ENCODE measurements at regions not wholly inside any gene's neighbourhood (a gene's known extent, or its start where the extent isn't known, plus 50 kb on each side); places are given as distances from the start of the nearest gene placed in this dataset.
"Not testable (repeated sequence)": the region's sequence is repeated elsewhere in the genome, so short reads cannot be mapped to it uniquely, and the experiment has no call there.

DNA sequence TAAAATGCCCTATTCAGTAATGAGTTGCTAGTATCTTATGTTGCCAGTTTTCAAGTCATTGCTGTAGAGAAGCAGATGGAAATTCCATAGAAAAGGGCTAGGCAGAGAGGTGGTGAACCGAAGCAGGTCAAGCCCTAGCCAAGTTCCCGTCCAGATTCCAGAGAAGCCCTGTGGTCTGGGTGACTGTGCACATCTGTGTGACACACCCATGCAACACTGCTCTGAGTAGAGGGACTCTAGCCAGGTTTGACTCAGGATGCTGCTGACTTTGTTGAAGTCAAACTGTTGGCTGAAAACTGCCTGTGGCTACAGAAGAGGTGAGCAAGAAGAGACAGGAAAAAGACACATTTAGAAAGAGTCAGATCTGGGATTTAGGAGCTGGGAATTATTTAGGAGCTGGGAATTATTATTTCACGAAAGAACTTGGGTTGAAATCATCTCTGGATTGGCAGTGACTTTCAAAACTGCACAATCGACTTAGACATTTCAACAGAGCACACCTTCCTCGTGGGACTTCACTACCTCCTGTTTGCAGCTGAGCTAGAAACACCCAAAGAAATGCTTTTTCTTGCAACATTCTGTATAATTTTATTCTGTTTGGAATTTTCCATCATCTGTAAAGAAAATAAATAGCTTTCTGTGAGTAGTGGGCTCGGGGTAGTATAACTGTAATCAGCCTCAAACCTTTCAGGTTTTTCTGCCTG is 149.1 kb upstream of the PRKCQ start:
- DNase-seq (ENCODE audit: low read depth): no peak

GRCh38 chr10:6726924-6727323 is 146.8 kb upstream of the PRKCQ start:
- DNase-seq (ENCODE audit: low read depth): no peak

DNA sequence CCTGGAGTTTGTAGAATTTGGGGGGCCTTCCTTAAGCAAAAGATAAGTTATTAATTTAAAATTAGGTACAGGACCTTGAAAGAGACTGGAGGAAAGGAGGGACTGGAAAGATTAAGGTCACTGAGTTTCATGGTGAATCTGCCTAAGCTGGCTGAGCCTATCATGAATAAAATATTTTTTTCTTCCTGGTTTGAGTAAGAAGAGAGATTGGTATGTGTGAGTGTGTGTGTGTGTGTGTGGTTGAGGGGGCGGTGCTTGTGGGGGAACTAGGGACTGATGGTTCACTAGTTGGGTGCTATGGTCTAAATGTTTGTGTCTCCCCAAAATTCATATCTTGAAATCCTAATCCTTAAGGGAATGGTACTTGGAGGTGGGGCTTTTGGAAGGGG is 142.5 kb upstream of the PRKCQ start:
- no peak for DNase-seq (ENCODE audit: low read depth)

- DNase-seq (ENCODE audit: low read depth): no peak
Observed at GRCh38 chr10:6721964-6722615, 142.0 kb upstream of the PRKCQ start.

GRCh38 chr10:6721480-6721879 is 141.4 kb upstream of the PRKCQ start:
- no peak for DNase-seq (ENCODE audit: low read depth)

- no peak for DNase-seq (ENCODE audit: low read depth)
Observed at GRCh38 chr10:6719561-6719960, 139.5 kb upstream of the PRKCQ start.

DNA sequence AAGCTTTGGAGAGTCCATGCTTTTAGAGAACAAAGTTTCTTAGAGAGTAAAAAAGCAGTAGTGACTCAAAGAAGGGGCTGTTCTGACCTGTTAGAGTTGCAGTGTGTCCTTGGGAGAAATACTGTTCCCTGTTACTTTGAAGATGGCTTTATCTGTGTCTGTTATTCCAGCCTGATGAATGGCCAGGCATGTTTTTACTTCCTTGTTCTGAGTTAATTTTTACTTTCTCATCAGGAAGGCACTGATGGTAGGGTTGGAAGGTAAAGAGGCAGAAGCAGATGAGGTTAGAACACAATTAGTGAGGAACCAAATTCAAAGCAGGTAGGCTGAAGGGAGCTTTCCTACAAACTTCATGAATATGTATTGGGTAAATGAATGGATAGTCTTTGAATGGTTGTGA is 138.5 kb upstream of the PRKCQ start:
- no peak for DNase-seq (ENCODE audit: low read depth)

DNA sequence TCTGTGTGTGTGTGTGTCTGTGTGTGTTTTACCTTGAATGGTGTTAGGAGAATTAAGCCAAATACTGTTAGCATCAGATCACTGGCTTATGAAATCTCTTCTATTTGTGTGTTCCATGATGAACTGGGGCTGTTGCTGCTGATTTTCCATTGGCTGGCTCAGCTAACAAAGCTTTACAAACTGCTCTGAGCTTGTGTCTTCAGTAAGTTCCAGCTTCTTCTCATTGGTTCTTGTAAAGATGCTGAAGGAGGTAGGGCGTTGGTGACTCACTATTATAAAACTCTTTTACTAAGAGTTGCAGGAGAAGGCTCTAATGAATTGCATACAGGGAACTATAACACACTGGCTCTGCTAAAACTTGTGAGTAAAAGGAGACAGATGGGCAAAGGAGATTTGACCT is 136.4 kb upstream of the PRKCQ start:
- DNase-seq (ENCODE audit: low read depth): no peak

DNA sequence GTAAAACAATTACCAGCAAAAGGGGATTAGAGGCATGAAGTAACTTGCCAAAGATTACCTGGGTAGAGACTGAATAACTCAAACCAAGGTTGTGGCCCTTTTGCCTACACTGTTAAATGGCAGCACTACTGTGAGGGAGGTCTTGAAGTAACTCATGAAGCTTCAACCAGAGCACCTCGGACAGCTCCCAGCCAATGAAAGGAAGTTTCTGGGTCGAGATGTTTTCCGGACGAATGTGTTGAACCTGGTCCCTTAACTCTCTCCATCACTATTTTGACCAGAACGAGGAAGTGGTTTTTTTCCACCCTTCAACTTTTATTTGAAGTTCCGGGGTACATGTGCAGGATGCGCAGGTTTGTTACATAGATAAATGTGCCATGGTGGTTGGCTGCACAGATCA is 133.6 kb upstream of the PRKCQ start:
- no peak for DNase-seq (ENCODE audit: low read depth)

- no peak for DNase-seq (ENCODE audit: low read depth)
Observed at GRCh38 chr10:6713120-6713519, 133.0 kb upstream of the PRKCQ start.

DNA sequence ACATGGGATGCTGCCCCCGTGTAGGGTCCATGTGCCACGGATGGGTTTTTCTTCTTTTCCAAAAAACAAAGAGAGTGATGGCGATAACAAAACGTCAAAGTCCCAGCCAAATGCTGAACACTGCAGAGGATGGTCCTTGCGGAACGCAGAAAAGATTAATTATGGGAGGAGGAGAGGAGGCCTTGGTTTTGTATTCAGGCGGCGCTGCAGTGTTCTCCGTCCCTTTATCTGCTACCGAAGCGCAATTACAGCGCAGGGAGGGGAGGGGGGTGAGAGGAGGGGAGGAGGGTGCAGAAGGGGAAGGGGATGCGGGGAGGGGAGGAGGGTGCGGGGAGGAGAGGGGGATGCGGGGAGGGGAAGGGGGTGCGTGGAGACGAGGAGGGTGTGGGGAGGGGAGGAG is 131.8 kb upstream of the PRKCQ start:
- DNase-seq (ENCODE audit: low read depth): no peak

DNA sequence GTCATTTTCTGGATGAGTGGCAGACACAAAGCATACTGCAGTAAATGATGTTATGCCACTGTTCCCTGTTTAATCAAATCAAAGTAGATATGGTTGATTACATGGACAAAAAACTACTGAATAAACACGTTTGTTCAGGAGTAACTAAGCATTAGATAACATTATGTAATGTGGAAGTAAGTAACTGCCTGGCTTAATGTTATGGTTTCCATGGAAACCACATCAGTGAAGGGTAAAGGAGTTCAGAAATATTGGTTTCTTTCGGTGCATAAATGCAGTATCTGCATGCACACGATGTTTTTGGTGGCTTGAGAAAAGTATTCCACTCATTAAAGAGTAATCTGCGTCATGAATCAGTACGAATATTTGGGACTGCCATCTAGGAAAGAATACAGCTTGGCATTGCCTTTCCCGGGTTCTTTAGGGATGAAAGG is 131.3 kb upstream of the PRKCQ start:
- DNase-seq (ENCODE audit: low read depth): no peak

DNA sequence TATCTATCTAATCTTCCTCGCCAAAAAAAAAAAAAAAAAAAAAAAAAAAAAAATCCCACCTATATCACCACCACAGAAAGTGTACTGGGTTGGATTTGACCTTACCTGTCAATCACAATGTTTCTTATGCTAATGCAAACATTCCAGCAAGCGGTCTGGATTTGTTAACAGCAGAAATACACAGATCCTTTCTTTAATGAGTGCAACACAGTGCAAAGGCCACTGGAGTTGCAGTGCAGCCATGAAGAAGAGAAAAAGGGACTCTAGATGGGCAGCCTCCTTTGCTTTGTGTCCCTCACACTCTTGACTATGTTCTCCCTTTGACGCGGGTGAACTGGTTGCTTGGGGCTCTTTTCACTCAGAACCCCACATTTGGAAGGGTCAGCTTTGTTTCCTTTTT is 127.3 kb upstream of the PRKCQ start:
- no peak for DNase-seq (ENCODE audit: low read depth)

DNA sequence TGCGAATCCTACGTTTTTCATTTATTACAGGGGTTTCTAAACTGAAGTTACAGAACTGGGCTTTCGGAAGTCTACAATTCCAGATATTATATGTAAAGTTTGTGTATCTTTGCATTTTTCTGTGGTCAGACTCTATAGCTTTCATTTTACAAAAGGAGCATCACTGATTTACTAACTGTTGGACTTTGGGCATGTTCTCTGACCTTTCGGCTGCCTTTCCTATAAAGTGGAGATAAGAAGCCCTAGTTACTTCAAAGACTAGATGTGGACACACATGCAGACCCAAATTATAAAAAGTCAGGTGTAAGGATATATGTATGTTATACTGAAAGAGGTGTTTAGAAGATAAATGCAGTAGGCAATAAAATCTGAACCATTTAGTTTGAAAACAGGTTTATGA is 126.6 kb upstream of the PRKCQ start:
- no peak for DNase-seq (ENCODE audit: low read depth)

DNA sequence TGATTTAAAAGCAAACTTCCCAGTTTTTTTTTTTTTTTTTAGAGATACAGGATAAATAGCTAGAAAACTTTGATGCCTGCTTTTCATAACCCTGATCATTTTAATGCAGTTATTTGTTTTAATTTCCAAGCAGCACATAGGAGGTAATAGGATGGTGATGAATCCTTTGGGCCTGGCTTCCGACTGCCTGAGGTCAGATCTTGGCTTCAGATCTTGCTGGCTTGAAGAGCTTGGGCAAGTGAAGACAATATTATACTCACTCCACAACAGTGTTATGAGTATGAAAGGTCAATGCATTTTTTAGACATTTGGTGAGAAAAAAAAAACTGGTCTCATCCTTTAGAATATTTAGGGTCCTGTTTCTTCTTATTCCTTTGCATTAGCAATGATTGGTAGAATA is 124.8 kb upstream of the PRKCQ start:
- no peak for DNase-seq (ENCODE audit: low read depth)

GRCh38 chr10:6702833-6703232 is 122.8 kb upstream of the PRKCQ start:
- not testable (repeated sequence) for DNase-seq (ENCODE audit: low read depth)

DNA sequence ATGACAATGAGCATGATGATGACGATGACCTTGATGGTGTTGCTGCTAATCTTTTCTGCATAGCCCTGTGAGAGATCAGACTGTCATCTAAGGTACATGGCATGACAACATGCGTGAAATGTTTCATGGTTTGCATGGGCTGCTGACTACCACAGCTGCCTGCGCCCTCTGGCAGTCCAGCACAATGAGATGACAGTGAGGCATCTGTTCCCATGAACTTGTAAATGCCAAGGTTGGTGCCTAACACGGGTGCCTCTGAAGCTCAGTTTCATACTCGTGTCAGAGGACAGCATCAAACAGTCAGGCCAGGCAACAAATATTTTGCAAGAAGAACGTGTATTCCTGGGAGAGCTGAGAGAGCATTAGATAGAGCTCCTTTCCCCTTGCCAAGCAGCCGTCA is 122.0 kb upstream of the PRKCQ start:
- DNase-seq (ENCODE audit: low read depth): no peak

- no peak for DNase-seq (ENCODE audit: low read depth)
Observed at GRCh38 chr10:6701289-6701688, 121.2 kb upstream of the PRKCQ start.

DNA sequence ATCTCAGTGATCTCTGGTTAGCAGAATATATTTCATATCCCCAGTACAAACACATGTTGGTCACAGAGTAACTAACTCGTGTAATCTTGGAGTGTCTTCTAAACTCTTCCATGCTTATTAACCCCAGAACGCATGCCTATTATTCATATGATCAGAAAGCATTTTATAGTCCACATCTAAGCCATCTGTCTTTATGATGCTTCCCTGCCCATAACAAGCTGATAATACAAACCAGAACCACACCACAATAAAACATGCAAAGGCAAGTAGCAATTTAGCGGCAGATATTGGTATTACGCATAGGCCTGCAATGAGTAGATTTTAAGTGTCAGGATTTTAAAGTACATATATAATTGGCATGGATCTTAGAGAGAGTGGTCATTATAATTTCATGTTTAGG is 120.0 kb upstream of the PRKCQ start:
- DNase-seq (ENCODE audit: low read depth): no peak

GRCh38 chr10:6699336-6699735 is 119.3 kb upstream of the PRKCQ start:
- no peak for DNase-seq (ENCODE audit: low read depth)

GRCh38 chr10:6695519-6695918 is 115.4 kb upstream of the PRKCQ start:
- DNase-seq (ENCODE audit: low read depth): no peak

GRCh38 chr10:6694447-6695140 is 114.5 kb upstream of the PRKCQ start:
- DNase-seq (ENCODE audit: low read depth): no peak

DNA sequence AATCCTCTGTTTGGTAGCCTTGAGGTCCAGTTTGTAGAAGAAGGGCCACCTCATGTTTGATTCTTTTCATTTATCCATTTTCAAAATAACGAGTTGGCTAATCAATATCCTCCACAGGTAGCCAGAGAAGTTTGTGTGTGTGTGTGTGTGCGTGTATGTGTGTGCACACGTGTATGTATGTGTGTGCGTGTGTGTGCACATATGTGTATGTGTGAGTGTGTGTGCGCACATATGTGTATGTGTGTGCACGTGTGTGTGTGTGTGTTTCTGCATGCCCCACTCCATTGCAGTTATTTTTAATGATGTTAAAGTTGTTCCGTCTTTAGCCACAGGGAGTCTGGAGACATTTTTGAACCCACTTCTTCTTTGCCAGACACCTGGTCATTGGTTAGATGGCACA is 112.8 kb upstream of the PRKCQ start:
- no peak for DNase-seq (ENCODE audit: low read depth)

DNA sequence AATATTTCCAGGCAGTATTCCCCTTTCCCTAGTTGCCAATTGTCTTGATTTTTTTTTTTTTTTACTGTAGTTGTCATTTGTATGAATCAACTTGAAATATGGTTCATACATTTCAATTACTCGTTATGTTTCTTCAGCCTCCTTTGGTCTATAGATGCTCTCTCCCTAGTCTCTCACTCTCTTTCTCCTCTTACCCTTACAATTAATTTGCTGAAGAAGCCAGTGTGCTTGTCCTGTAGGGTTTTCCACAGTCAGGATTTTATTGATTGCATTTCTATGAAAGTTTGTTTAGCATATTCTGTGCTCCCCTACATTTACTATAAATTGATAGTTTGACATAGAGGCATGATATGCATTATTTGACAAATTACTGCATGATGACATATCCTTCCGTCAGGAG is 112.0 kb upstream of the PRKCQ start:
- no peak for DNase-seq (ENCODE audit: low read depth)

All from stimulated activated CD8-positive, alpha-beta memory T cell treated with anti-CD3 and anti-CD28 coated beads, Interleukin-15, amount 100 ng/mL, for 1 hour (primary cell).